GM18498 (cell line): ENCODE measurements at regions not wholly inside any gene's neighbourhood (a gene's known extent, or its start where the extent isn't known, plus 50 kb on each side); places are given as distances from the start of the nearest gene placed in this dataset.

ENCODE experiments used
- ATAC-seq: cut with Tn5 transposase; IDR thresholded peaks from one replicate; pipeline ENCODE4 v1.9.1; 2021; ENCODE audit warnings: mild to moderate bottlenecking, moderate library complexity; ENCODE audit not compliant: unreplicated experiment

DNA sequence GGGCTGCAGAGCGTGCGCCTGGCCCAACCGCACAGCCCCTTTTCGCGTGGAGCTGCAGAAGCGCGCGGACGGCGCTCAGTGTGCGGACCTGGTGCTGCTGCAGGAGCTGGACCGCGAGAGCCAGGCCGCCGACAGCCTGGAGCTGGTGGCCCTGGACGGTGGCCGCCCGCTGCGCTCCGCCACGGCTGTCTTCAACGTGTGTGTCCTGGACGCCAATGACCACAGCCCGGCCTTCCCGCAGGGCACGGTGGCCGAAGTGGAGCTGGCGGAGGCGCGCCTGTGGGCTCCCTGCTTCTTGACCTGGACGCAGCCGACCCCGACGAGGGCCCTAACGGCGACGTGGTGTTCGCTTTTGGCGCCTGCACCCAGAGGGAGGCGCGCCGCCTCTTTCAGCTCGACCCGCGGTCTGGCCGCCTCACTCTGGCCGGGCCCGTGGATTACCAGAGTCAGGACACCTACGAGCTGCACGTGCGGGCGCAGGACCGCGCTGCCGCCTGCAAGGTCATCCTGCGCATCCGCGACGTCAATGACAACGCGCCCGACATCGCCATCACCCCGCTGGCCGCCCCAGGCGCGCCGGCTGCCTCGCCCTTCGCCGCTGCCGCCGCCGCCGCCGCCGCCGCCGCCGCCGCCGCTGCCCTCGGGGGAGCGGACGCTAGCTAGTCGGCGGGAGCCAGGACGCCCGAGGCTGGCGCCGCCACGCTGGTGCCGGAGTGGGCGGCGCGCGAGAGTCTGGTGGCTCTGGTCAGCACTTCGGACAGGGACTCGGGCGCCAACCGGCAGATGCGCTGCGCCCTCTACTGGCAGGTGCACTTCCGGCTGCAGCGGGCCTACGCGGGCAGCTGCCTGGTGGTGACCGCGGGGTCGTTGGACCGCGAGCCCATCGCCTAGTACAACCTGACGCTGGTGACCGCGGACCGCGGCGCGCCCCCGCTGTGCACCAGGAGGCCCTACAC lies 172.2 kb downstream of the OLFM4 start:
- no peak for ATAC-seq

DNA sequence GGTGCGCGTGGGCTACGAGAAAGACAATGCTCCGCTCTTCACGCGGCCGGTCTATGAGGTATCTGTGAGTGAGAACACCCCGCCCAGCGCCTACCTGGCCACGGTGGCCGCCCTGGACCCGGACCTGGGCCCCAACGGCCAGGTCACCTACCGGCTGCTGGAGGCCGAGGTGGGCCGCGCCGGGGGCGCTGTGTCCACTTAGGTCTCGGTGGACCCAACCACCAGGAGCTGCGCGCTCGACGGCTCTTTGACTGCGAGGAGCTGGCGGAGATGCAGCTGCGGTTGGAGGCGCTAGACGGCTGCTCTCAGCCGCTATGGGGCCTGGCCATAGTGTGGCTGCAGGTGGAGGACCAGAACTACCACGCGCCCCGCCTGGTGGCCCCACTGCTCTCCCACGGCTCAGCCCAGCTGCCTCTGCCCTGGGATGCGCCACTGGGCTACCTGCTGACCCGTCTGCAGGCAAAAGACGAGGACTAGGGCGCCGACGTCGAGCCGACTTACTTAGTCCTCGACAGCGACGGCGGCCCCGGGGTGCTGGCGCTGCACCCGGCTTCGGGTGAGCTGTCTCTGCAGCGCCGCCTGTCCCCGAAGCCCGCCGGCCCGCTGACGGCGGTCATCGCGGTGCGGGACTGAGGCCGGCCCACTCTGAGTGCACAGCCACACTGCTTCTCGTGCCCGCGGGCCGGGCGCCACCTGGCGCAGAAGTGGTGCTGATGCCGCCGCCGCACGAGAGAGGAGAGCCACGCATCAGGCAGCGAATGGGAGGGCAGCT lies 173.0 kb downstream of the OLFM4 start:
- no peak for ATAC-seq

DNA sequence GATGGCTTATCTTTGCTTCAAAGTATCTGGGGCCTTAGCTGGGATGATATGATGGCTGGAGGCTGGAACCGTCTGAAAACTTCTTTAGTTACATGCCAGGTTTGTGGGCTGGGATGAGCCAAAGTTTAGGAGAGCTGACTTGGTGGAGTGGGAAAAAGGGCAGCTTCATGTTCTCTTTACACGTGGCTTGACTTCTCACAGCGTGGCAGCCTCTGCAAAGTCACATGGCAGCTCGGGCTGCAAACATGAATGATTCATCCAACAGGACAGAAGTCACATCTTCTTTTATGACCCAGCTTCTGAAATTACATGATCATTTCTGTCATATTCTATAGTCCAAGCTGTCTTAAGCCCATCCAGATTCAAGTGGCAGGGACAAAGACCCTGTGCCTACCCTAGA lies 176.0 kb downstream of the OLFM4 start:
- ATAC-seq, result no peak

DNA sequence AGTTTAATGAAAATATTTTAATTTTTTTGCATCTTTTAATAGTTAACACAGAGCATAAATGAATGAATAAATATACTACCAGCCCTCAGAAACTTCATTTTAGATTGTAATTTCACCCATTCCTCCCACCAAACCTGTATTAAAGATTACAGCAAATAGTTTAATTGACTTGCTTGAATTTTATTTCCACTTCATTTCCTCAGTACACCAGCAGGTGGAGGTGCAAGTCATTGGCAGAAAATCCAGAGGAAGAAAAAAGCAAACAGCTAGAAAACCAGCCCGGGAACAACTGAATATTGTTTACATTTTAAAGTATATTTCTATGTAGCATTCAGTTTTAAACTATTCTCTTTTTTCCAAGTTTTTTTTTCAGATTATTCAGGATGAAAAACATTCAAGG lies 177.8 kb downstream of the OLFM4 start:
- no peak for ATAC-seq

DNA sequence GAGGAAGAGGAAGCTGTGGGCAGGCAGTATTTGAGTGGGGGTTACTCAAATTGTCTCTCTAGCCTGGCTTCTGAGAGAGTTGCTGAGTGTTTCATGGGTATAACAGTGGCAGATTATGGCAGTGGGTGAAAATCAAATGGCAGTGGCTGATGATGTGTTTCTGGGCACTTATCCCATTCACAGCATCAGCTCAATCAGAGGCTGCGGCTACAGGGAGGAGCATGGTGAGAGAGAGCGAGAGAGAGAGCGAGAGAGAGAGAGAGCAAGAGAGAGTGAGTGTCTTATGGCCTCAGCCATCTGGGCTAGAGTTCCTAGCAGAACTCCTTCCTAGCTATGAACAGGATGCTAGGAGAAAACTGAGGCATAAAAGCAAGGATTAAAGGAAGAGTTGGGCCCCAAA lies 178.9 kb downstream of the OLFM4 start:
- no peak for ATAC-seq

DNA sequence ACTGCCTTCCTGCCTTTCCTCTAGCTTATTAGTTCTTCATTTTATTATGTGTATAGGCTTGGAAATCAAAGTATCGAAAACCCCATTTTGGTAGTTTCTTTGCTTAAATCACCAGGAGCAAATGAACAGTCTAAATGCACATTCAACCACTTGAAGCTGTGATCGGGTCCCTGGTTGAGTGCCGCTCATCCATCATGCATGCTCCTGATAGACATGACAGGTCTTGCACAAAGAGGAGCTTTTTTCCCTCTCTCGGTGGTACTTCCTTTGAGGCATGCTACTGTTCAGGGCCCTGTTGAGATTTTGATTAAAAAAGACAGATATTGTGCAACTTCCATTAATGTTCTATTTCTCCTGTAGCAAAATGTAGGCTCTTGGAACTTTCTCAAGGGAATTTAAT lies 185.8 kb downstream of the OLFM4 start:
- no peak for ATAC-seq

DNA sequence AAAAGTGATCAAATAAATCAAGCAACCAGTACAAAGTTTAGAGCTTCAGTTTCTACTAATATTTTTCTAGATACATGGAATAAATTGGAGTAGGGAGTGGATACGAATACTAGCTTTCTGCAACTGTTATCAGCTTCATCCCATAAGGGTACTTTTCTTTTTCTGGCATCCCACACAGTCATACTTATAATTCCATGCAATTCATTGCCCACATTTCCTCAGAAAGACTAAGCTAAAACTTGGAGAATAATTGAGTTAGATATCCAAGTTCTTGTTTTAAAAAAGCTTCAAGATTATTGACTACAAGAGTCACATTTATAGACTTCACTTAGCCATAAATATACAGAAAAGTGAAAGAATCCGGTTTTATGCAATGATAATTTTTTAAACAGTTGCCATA lies 186.9 kb downstream of the OLFM4 start:
- ATAC-seq, result no peak

DNA sequence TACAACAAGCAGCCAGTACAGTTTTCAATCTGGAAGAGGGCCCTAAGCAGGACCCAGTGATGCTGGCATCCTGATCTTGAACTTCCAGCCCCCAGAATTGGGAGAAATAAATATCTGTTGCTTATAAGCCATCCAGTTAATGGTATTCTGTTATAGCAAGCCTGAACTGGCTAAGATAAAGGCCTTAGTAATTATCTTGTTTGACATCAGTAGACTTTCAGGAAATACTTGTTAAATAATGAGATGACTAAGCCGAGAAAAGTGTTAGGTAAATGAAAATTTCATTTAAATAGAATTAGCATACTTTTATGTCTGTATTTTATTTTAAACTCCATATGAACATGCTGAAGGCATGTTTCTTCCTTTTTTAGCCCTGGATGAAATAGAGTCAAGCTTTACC lies 188.2 kb downstream of the OLFM4 start:
- no peak for ATAC-seq

DNA sequence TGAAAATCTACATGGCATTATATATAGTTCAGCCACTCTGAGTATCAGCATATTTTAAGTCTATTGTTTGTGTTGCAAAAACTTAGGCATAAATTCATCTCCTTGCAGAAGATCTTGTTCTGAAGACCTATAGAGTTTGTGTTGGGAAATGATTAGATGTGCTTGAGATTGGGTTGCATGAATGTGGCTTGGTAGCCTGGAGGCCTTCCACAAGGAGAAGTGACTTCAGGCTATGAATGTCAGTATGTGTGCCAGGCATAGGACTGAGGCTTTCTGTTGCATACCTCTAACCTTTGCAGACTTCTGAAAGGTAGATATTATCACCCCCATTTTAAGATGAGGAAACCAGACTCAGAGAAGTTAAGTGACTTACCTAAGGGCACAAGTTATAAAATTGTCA lies 188.6 kb downstream of the OLFM4 start:
- ATAC-seq, result no peak

DNA sequence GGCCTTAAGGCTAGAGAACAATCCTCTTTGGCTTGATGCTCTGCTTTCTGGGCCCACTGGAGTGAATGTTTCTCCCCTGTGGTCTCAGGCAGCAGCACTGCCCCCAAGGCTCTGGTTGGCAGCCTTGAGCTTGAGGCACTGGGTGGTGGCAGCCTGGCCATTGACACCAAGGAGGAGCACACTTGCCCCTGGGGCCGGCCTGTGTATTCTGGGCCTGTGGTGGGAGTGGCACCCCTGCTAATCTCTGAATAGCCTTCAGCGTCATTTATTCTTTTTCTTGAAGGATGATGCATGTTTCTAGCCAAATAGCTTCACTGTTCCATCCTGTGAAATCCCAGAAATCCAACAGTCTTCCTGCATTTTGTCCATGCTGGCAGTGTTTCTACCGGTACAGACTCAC lies 191.4 kb downstream of the OLFM4 start:
- no peak for ATAC-seq

DNA sequence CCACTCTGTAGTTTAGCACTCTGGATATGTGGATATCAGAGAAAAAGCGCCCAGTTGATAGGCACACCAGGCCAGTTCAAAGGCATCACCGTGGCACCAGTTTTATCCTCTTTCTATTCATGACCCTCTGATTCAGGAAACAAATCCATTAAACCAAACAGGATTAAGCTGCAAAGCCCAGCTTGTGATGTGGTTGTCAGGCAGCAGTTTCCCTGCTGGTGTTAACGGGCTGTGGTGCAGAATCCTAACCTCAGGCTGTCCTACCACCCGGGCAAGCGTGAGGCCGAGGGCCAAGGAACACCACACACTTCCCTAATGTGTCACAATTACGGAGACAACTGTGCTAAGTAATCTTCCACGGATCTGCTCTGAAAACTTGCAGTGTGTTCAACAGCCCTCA lies 209.1 kb downstream of the OLFM4 start:
- no peak for ATAC-seq

DNA sequence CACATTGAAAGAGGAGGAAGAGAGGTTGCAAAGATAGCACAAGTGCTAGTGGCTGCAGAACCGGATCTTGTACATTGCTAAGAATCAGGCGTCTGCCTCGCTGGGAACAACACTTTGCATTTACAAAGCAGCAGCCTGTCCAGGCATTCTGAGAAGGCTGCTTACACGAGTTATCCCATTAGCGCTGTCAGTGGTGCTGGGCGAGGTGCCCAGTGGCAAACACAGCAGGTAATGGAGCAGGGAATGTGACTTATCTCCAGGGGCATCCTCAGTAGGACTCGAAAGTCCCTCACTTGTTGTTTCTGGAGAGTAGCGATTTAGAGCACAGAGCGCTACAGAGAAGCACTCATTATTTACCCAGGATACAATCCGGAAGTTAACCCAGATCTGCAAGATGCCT lies 209.6 kb downstream of the OLFM4 start:
- no peak for ATAC-seq

DNA sequence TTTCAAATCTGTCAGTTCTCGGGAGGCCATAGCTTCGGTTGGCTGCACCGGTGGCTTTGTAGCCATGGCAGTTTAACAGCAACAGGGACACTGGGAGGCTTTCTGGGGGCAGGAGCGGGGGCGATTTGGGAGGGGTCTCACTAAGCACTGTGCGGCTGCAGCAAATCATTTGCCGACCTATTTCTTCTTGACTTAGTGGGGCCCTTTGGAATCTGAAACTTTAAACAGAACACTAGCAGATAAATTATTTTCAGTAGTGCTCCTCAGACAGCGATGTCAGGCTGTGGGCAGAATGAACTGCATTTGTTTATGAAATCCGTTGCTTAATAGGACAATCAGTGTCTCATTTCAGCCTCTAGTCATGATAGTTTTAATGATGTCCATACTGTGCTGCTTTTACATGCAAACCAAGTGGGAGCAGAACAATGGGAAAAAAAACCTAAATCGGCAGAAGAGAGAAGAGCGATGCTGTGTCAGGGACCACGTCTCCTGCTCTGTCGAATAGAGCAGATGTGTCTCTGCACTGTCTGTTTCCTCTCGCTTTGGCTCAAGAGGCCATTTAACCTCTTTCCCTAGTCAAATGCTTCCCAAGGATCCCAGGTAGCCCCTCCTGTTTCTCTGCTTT lies 211.9 kb downstream of the OLFM4 start:
- ATAC-seq, result no peak

DNA sequence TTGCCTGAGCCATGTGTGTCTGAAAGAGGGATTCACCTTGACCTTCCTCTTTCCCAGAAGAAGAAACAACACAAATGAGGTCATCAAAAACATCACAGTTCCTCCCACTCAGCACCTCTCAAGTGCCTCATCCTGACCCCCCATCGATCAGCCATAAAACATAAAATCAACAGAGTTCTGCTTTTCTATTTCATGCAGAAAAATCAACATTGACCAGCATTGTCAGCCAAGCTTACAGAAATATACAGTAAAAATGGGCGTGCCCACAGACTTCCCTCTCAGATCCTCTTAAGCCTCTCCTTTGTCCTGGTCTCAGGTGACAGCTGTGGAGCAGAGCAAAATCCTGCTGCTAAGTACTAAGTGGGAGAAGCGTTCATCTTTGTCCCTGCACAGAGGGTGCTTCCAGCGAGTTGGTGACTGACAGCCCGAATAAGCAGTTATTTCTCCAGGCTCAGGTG lies 213.3 kb downstream of the OLFM4 start:
- no peak for ATAC-seq

DNA sequence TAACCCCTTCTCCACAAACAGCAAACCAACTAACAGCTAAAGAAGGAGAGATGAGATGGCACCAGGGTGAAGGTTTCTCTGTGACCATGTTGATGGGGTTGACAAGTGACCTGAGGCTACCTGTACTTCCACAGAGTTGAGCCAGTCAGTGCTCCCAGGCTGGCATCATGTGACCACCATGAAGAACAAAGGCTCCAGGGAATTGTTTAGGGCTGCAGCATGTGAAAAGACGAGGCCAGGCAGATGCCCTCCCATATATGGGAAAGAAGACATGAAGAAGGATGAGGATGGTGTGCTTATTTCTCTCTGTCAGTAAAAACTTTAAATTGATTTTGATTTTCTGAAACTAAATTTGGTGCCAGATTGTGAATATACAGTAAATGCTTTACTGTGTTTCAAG lies 220.6 kb downstream of the OLFM4 start:
- ATAC-seq, result no peak

DNA sequence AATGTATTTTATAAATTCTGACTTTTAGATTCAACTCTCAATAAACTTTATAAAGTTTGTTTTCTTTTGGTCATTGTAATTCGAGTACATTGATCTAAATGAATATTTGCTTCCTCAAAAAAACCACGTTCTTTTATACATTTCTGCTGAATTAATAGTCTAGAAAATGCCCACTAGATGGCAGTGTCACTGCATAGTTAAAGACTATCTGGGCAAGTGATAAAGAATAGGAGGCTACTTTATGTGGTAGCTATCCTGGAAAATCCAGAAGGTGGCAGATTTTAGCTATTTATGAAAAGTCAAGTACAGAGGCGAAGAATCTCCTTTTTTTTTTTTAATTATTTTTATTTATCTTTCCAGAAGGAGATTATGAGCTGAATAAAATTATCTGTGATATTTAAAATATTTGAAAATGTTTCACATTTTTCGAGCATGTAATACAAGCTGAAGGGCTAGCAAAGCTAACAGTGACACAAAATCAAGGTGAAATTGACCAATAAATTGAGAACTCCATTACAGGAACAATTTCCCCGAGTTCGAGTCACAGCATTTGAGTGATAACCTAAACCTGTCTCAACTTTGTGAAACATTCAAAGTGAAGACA lies 221.8 kb downstream of the OLFM4 start:
- ATAC-seq, result peak; percentile 85

DNA sequence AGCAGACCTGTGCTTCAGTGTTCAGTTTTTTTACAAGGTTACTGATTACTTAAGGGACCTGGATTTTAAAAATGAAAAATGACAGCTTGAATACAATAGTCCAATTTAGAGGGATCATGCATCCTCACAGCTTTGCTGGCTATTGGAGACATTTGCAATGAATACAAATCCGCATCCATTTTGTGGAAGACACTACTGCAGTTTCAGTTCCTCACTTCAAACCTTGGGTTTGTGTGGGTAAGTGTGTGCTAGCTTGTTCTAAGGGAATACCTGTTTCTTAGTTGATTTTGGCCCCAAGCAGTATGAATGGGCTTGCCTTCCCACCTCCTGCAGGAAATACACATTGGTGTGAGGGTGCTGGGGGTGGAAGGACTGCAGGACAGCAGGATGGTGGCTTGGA lies 222.4 kb downstream of the OLFM4 start:
- ATAC-seq, result no peak

DNA sequence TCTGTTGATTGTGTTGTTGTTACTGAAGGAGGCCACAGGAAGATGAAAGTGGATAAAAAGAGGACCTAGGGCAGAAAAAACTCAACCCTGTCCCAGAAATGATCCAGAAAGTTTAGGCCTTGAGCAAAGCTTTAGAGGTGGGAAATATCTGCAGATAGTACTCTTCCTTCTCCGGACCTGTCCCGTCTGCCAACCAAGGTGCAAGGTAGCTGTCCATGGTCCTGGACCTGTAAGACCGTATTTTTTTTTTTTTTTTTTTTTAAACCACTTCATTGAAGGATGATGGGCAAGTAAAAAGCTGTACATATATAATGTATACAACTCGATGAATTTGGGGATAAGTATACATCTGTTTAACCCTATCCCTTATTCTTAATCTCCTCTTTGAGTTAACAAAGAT lies 225.9 kb downstream of the OLFM4 start:
- no peak for ATAC-seq

DNA sequence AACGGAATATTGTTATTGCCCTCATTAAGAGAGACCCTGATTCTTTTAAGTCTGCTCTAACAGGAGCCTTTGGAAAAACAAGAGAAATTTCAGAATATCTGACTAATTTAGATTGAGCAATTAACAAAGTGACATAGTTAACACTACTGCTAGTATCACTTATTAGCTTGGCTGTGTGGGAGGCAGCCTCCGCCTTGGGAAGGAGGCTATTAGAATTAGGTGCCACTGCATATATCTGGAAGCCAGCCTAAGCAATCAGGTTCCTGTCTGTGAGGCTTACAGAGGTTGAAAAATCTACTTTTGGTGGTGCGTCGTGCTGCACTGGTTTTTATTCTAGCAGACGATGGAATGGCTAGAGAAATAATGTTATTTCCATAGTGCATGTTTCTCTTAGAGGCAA lies 227.2 kb downstream of the OLFM4 start:
- no peak for ATAC-seq

DNA sequence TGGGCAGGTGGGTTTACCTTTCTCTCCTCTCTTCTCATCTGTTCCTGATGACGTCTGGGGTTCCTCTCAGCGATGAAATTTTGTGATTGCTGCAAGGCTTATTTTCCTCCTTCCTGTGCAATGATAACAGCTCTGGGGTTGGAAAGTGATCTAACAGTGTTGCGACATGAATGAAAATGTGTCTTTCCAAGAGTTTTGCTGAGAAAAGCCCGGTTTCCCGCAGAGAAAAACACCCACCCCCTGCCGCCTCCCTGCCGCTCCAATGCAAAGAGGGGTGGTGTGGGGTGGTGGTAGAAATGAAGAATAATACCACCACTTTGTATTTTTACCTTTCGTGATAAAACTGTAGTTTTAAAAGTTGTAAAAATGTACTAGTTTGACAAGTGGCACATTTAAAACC lies 232.0 kb downstream of the OLFM4 start:
- ATAC-seq, result no peak

DNA sequence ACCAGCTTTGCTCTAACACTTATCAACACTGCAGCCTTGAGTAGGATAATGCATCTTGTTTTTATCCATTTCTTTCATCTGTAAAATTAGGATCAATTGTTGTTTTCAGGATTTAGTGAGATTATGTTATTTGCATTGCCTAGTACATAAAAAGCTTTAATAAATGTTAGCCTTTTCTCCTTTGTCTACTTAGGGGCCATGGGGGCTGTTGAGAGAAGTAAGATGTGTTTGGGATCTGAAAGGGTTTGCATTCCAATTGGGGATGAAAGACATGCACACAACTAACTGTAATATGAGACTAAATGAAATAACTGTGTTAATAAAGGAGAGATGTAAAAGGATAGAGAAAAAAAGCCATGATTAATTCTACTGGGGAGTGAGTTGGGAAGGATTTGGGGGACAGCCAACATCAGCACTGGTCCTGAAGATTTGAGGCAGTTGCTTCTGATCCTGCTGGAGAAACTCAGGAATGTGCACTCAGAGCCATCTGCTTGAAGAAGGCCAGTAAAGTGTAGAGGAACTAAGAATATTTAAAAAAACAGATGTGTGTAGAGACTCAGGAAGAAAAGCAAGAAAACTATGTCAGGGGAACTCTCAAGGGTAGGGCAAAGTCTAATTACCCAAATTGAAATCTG lies 236.3 kb downstream of the OLFM4 start:
- no peak for ATAC-seq
